ENCODE measurements at regions not wholly inside any gene's neighbourhood (a gene's known extent, or its start where the extent isn't known, plus 50 kb on each side); places are given as distances from the start of the nearest gene placed in this dataset.

DNA sequence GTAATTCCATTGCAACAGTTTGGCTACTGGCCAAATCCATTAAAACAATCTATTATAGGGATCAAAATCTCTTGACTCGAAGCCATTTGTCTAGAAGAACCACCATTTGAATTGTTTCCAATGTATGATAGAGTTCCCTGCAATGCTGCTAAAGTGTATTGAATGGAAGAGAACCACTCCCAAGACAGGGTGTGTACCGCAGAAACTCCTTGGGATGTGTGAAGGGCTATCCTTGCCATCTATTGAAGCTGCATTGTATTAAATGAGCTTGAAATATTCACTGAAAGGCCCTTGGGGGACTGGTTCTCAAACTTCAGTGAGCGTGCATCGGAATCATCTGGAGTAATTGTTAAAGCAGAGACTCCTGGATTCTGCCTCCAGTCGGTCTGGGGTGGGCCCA is 260.4 kb upstream of the MEIS1 start:
- TF ChIP-seq, protein P1, sequence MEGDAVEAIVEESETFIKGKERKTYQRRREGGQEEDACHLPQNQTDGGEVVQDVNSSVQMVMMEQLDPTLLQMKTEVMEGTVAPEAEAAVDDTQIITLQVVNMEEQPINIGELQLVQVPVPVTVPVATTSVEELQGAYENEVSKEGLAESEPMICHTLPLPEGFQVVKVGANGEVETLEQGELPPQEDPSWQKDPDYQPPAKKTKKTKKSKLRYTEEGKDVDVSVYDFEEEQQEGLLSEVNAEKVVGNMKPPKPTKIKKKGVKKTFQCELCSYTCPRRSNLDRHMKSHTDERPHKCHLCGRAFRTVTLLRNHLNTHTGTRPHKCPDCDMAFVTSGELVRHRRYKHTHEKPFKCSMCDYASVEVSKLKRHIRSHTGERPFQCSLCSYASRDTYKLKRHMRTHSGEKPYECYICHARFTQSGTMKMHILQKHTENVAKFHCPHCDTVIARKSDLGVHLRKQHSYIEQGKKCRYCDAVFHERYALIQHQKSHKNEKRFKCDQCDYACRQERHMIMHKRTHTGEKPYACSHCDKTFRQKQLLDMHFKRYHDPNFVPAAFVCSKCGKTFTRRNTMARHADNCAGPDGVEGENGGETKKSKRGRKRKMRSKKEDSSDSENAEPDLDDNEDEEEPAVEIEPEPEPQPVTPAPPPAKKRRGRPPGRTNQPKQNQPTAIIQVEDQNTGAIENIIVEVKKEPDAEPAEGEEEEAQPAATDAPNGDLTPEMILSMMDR (IDR thresholded peaks at IDR 0.05): no peak
- TF ChIP-seq POLR2A (IDR thresholded peaks at IDR 0.05): no peak
